K562 (cell line): ENCODE measurements at regions not wholly inside any gene's neighbourhood (a gene's known extent, or its start where the extent isn't known, plus 50 kb on each side); places are given as distances from the start of the nearest gene placed in this dataset.

Experiments used
- CBX3 ChIP-seq, 2 experiments: IDR thresholded peaks; 1 replicate in 1 of 2; 2 replicates in 1 of 2; pipeline ENCODE4 v1.6.1; 2012; ENCODE audit warnings: inconsistent platforms in 2 of 2, low read length in 2 of 2, borderline replicate concordance in 1 of 2, control low read depth in 1 of 2
- GATAD2B ChIP-seq: fragments of 450-650 bp; IDR thresholded peaks from 2 replicates; pipeline ENCODE4 v1.6.1; 2017; ENCODE audit warnings: mild to moderate bottlenecking, borderline replicate concordance
- HLTF ChIP-seq: fragments of 450-650 bp; IDR thresholded peaks from 2 replicates; pipeline ENCODE4 v1.6.1; 2016
- HMG20A ChIP-seq: fragments of 450-650 bp; formaldehyde crosslinking; conservative IDR thresholded peaks from 2 replicates; pipeline ENCODE4 v1.4.0; 2020; ENCODE audit warnings: mild to moderate bottlenecking, mixed read lengths
- ILF3 ChIP-seq: fragments of 450-650 bp; IDR thresholded peaks from 2 replicates; pipeline ENCODE4 v1.6.1; 2018; ENCODE audit warnings: antibody characterized with exemption, mild to moderate bottlenecking, moderate library complexity, borderline replicate concordance
- KAT2B ChIP-seq: IDR thresholded peaks from one replicate; pipeline ENCODE4 v1.6.1; 2012; ENCODE audit warnings: low read depth, mild to moderate bottlenecking, control low read depth, inconsistent platforms, low read length, moderate library complexity
- KLF13 ChIP-seq: fragments of 450-650 bp; IDR thresholded peaks from 2 replicates; pipeline ENCODE4 v1.6.1; 2016; ENCODE audit warnings: missing genetic modification characterization, low read depth, mild to moderate bottlenecking, missing compliant biosample characterization, moderate library complexity, borderline replicate concordance
- NONO ChIP-seq, 2 experiments: fragments of 200-400 bp in 1 of 2; fragments of 450-650 bp in 1 of 2; formaldehyde crosslinking in 1 of 2; IDR thresholded peaks; 2 replicates each; pipeline ENCODE4 v1.6.1; 2017; ENCODE audit warnings: low read depth in 2 of 2, mild to moderate bottlenecking in 2 of 2, moderate library complexity in 2 of 2, low read length in 1 of 2
- NR4A1 ChIP-seq, 2 experiments: fragments of 250-450 bp in 1 of 2; fragments of 450-650 bp in 1 of 2; sonication (Bioruptor Pico) in 1 of 2; IDR thresholded peaks; 2 replicates each; pipeline versions ENCODE4 v1.4.0 to v1.6.1; 2016 to 2020; ENCODE audit warnings: mild to moderate bottlenecking in 2 of 2, missing compliant biosample characterization in 1 of 2, missing genetic modification characterization in 1 of 2, moderate library complexity in 1 of 2
- PRMT5 ChIP-seq: sonication (generic); formaldehyde crosslinking; IDR thresholded peaks from 2 replicates; pipeline ENCODE4 v1.5.0; 2020; ENCODE audit warnings: missing genetic modification reagents
- RBM15 ChIP-seq: fragments of 200-400 bp; formaldehyde crosslinking; IDR thresholded peaks from 2 replicates; pipeline ENCODE4 v1.6.1; 2018; ENCODE audit warnings: mild to moderate bottlenecking, low read length, moderate library complexity; ENCODE audit not compliant: insufficient read depth
- RHOXF2B ChIP-seq: fragments of 250-450 bp; sonication (Bioruptor Pico); conservative IDR thresholded peaks from 2 replicates; pipeline ENCODE4 v1.5.1; 2021
- SMARCC2 ChIP-seq: fragments of 450-650 bp; IDR thresholded peaks from 2 replicates; pipeline ENCODE4 v1.6.1; 2017; ENCODE audit warnings: antibody characterized with exemption, moderate library complexity, mild to moderate bottlenecking, low read depth
- STAG1 ChIP-seq: sonication (generic); formaldehyde crosslinking; IDR thresholded peaks from 2 replicates; pipeline ENCODE4 v1.5.0; 2020; ENCODE audit warnings: missing genetic modification reagents, borderline replicate concordance
- SUPT5H ChIP-seq: fragments of 450-650 bp; IDR thresholded peaks from 2 replicates; pipeline ENCODE4 v1.6.1; 2016
- TRIM28 ChIP-seq: fragments of 450-650 bp; IDR thresholded peaks from 2 replicates; pipeline ENCODE4 v1.6.1; 2017
- ZC3H11A ChIP-seq: IDR thresholded peaks from 2 replicates; pipeline ENCODE4 v1.6.1; 2012; ENCODE audit warnings: low read depth, low read length, improper control_type of control experiment
- ZFPM2 ChIP-seq: fragments of 250-450 bp; sonication (Bioruptor Pico); IDR thresholded peaks from 2 replicates; pipeline ENCODE4 v1.5.1; 2022; ENCODE audit warnings: mild to moderate bottlenecking
- ZNF253 ChIP-seq: fragments of 250-450 bp; sonication (Bioruptor Pico); conservative IDR thresholded peaks from 2 replicates; pipeline ENCODE4 v1.6.1; 2021; ENCODE audit warnings: mild to moderate bottlenecking
- ZNF407 ChIP-seq: fragments of 450-650 bp; IDR thresholded peaks from 2 replicates; pipeline ENCODE4 v1.6.1; 2016; ENCODE audit warnings: low read depth
- ZNF668 ChIP-seq: fragments of 250-450 bp; sonication (Bioruptor Pico); IDR thresholded peaks from 2 replicates; pipeline ENCODE4 v1.8.0; 2022; ENCODE audit warnings: mild to moderate bottlenecking, inconsistent platforms

DNA sequence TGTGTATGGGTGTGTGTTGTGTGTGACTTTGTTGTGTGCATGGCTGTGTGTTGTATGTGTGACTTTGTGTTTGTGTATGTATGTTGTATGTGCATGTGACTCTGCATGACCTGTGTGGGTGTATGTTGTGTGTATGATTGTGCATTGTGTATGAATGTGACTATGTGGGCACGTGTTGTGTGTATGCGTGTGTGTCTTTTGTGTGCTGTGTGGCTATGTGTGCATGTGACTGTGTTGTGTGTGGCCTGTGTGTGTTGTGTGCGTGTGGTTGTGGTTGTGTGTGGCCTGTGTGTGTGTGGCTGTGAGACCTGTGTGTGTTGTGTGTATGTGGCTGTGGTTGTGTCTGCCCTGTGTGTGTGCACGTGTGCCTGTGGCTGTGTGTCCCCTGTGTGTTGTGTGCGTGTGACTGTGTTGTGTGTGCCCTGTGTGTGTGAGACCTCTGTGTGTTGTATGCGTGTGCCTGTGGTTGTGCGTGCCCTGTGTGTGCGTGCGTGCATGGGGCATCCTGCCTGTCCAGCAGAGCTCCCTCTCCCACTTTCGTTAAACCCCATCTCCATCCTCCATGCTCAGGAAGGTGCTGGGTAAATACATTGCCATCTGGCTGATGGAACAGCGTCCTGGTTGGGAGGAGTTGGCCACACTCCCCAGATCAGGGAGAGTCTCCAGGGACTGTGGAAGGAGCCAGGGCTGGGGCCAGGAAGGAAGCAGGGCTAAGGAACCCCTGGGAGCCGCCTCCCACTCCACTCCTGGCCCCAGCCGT is 90.1 kb upstream of the GSE1 start (continued):
- TF ChIP-seq ZNF407 (peak; percentile 47; the same call in 1 of the 2 replicates), NR4A1 (CRISPR knock-in tag; IDR thresholded peaks at IDR 0.05) (no peak), NR4A1 (tag; IDR thresholded peaks at IDR 0.05) (no peak), KLF13 (tag) (no peak), KAT2B (no peak), PRMT5 (no peak), NONO (IDR thresholded peaks at IDR 0.05; ENCODE audit: low read depth in 2 of 2, low read length in 1 of 2) (no peak), ZFPM2 (CRISPR knock-in tag) (no peak), SUPT5H (no peak), ILF3 (no peak), TRIM28 (no peak), CBX3 (IDR thresholded peaks at IDR 0.05; ENCODE audit: borderline replicate concordance in 1 of 2, low read length in 2 of 2) (no peak), RBM15 (no peak), HMG20A (CRISPR knock-in tag) (no peak), HLTF (peak; percentile 91), ZNF668 (CRISPR knock-in tag) (no peak), GATAD2B (no peak), RHOXF2B (CRISPR knock-in tag) (no peak), SMARCC2 (no peak), STAG1 (CRISPR knock-in tag) (no peak), ZC3H11A (no peak), ZNF253 (CRISPR knock-in tag) (no peak)
